Mesenchymal stem cell (in vitro differentiated cells and primary cell): ENCODE measurements at regions not wholly inside any gene's neighbourhood (a gene's known extent, or its start where the extent isn't known, plus 50 kb on each side); places are given as distances from the start of the nearest gene placed in this dataset.

Source experiments
- DNase-seq: peaks from one replicate; pipeline ENCODE4 v3.0.0-alpha.2; 2013
- H2AFZ ChIP-seq: one replicate; pipeline ENCODE4 v1.6.1; 2013; ENCODE audit warnings: low read depth, mild to moderate bottlenecking, control low read depth, inconsistent platforms, low read length, moderate library complexity
- H2AK5ac ChIP-seq: 2 replicates; pipeline ENCODE4 v1.6.1; 2013; ENCODE audit warnings: low read length, moderate library complexity, mild to moderate bottlenecking, inconsistent platforms; ENCODE audit not compliant: severe bottlenecking
- H2BK120ac ChIP-seq: one replicate; pipeline ENCODE4 v1.6.1; 2013; ENCODE audit warnings: low read depth, mild to moderate bottlenecking, inconsistent platforms, low read length, moderate library complexity
- H2BK12ac ChIP-seq, 2 experiments: one replicate each; pipeline ENCODE4 v1.6.1; 2013; ENCODE audit warnings: inconsistent platforms in 2 of 2, low read length in 2 of 2, mild to moderate bottlenecking in 2 of 2, moderate library complexity in 2 of 2, control low read depth in 1 of 2
- H2BK15ac ChIP-seq: one replicate; pipeline ENCODE4 v1.6.1; 2013; ENCODE audit warnings: mild to moderate bottlenecking, low read depth, inconsistent platforms; ENCODE audit not compliant: poor library complexity, severe bottlenecking
- H2BK5ac ChIP-seq: 2 replicates; pipeline ENCODE4 v1.6.1; 2013; ENCODE audit warnings: low read depth, mild to moderate bottlenecking, low read length, control low read depth, inconsistent platforms; ENCODE audit not compliant: poor library complexity, severe bottlenecking
- H3K14ac ChIP-seq, 2 experiments: one replicate each; pipeline ENCODE4 v1.6.1; 2013; ENCODE audit warnings: inconsistent platforms in 2 of 2, low read length in 2 of 2, control low read depth in 1 of 2, mild to moderate bottlenecking in 1 of 2, moderate library complexity in 1 of 2
- H3K18ac ChIP-seq, 2 experiments: one replicate each; pipeline ENCODE4 v1.6.1; 2013; ENCODE audit warnings: inconsistent platforms in 2 of 2, low read length in 2 of 2, control low read depth in 1 of 2, low read depth in 1 of 2, mild to moderate bottlenecking in 1 of 2
- H3K23ac ChIP-seq, 2 experiments: one replicate each; pipeline ENCODE4 v1.6.1; 2013; ENCODE audit warnings: inconsistent platforms in 2 of 2, low read length in 2 of 2, mild to moderate bottlenecking in 2 of 2, moderate library complexity in 2 of 2, control low read depth in 1 of 2
- H3K27ac ChIP-seq: 2 replicates; pipeline ENCODE4 v1.5.1; 2013; ENCODE audit warnings: mild to moderate bottlenecking, moderate library complexity, low read length, control low read depth, inconsistent platforms; ENCODE audit not compliant: poor library complexity, severe bottlenecking
- H3K27me3 ChIP-seq, 2 experiments: 2 replicates each; pipeline versions ENCODE4 v1.6.1 to v1.7.0; 2013; ENCODE audit warnings: low read length in 2 of 2, mild to moderate bottlenecking in 2 of 2, moderate library complexity in 2 of 2, control low read depth in 1 of 2, inconsistent platforms in 1 of 2; ENCODE audit not compliant: control insufficient read depth in 1 of 2, insufficient read depth in 1 of 2
- H3K36me3 ChIP-seq, 2 experiments: 2 replicates each; pipeline versions ENCODE4 v1.6.1 to v1.7.0; 2013; ENCODE audit warnings: low read length in 2 of 2, control low read depth in 1 of 2, inconsistent platforms in 1 of 2, low read depth in 1 of 2, mild to moderate bottlenecking in 1 of 2; ENCODE audit not compliant: insufficient read depth in 2 of 2, control insufficient read depth in 1 of 2
- H3K4ac ChIP-seq, 2 experiments: one replicate each; pipeline ENCODE4 v1.6.1; 2013; ENCODE audit warnings: inconsistent platforms in 2 of 2, low read length in 2 of 2, mild to moderate bottlenecking in 2 of 2, moderate library complexity in 2 of 2, control low read depth in 1 of 2, low read depth in 1 of 2
- H3K4me1 ChIP-seq: 2 replicates; pipeline ENCODE4 v1.6.1; 2013; ENCODE audit warnings: low read depth, low read length, control low read depth; ENCODE audit not compliant: control insufficient read depth, insufficient read depth
- H3K4me2 ChIP-seq: 2 replicates; pipeline ENCODE4 v1.6.1; 2013; ENCODE audit warnings: low read length, mild to moderate bottlenecking, inconsistent platforms; ENCODE audit not compliant: poor library complexity, severe bottlenecking
- H3K4me3 ChIP-seq, 2 experiments: 2 replicates each; pipeline versions ENCODE4 v1.5.1 to v1.7.0; 2013; ENCODE audit warnings: low read length in 2 of 2, mild to moderate bottlenecking in 2 of 2, control low read depth in 1 of 2, low read depth in 1 of 2; ENCODE audit not compliant: insufficient read depth in 1 of 2
- H3K79me1 ChIP-seq: replicated peaks from 2 replicates; pipeline ENCODE4 v1.6.1; 2013; ENCODE audit warnings: mild to moderate bottlenecking, control low read depth, low read length, inconsistent platforms; ENCODE audit not compliant: poor library complexity, severe bottlenecking
- H3K9ac ChIP-seq: 2 replicates; pipeline ENCODE4 v1.7.0; 2013; ENCODE audit warnings: mild to moderate bottlenecking, low read length, moderate library complexity
- H3K9me3 ChIP-seq: 2 replicates; pipeline ENCODE4 v1.7.0; 2013; ENCODE audit warnings: mild to moderate bottlenecking, low read length; ENCODE audit not compliant: control insufficient read depth
- H4K8ac ChIP-seq: one replicate; pipeline ENCODE4 v1.6.1; 2013; ENCODE audit warnings: inconsistent platforms, mild to moderate bottlenecking, low read length, moderate library complexity
- H4K91ac ChIP-seq: one replicate; pipeline ENCODE4 v1.6.1; 2013; ENCODE audit warnings: mild to moderate bottlenecking, low read length, inconsistent platforms
- WGBS: methylation state at CpG from one replicate; pipeline ENCODE4 v1.1.7; 2013; ENCODE audit warnings: mixed read lengths; 5-methylcytosine and 5-hydroxymethylcytosine counted together

- Histone ChIP-seq H2BK120ac (no peak overlapping the region), H2BK12ac (no peak overlapping the region), H2AK5ac (no peak overlapping the region), H3K4ac (no peak overlapping the region), H2BK15ac (no peak overlapping the region), H4K8ac (no peak overlapping the region), H2BK5ac (no peak overlapping the region), H3K27me3 (no peaks in the 10 kb centered on the region), H3K9ac (no peak overlapping the region), H2AFZ (no peak overlapping the region), H3K9me3 (peaks cover 12% of the 10 kb centered on the region), H3K4me1 (no peaks in the 10 kb centered on the region), H3K18ac (no peak overlapping the region), H4K91ac (no peak overlapping the region), H3K4me2 (no peak overlapping the region), H3K4me3 (no peak overlapping the region), H3K27ac (no peak overlapping the region), H3K79me1 (no peaks in the 10 kb centered on the region), H3K36me3 (no peaks in the 10 kb centered on the region), H3K14ac (no peak overlapping the region), H3K23ac (no peak overlapping the region)
- 75% methylated on average over 3 of the region's 3 CpGs for WGBS
- no peak for DNase-seq
Measured at GRCh38 chr12:126033751-126034150, 968.5 kb downstream of the AACS start.

GRCh38 chr12:126036348-126036747 is 971.1 kb downstream of the AACS start:
- Histone ChIP-seq H3K4me3 (no peak overlapping the region), H2BK12ac (no peak overlapping the region), H2BK5ac (no peak overlapping the region), H4K8ac (no peak overlapping the region), H3K27me3 (no peaks in the 10 kb centered on the region), H3K9ac (no peak overlapping the region), H3K4me1 (no peaks in the 10 kb centered on the region), H2BK120ac (no peak overlapping the region), H2BK15ac (no peak overlapping the region), H3K79me1 (no peaks in the 10 kb centered on the region), H3K14ac (no peak overlapping the region), H2AK5ac (no peak overlapping the region), H3K27ac (no peak overlapping the region), H4K91ac (no peak overlapping the region), H3K18ac (no peak overlapping the region), H2AFZ (no peak overlapping the region), H3K4me2 (no peak overlapping the region), H3K9me3 (peaks cover 13% of the 10 kb centered on the region), H3K36me3 (no peaks in the 10 kb centered on the region), H3K23ac (no peak overlapping the region), H3K4ac (no peak overlapping the region)
- DNase-seq, result no peak

- Histone ChIP-seq H3K4ac (no peak overlapping the region), H3K4me3 (no peak overlapping the region), H2BK5ac (no peak overlapping the region), H3K23ac (no peak overlapping the region), H4K91ac (no peak overlapping the region), H2BK15ac (no peak overlapping the region), H3K4me1 (no peaks in the 10 kb centered on the region), H3K4me2 (no peak overlapping the region), H3K9ac (no peak overlapping the region), H2BK12ac (no peak overlapping the region), H2BK120ac (no peak overlapping the region), H3K27me3 (no peaks in the 10 kb centered on the region), H3K79me1 (no peaks in the 10 kb centered on the region), H3K9me3 (peaks cover 18% of the 10 kb centered on the region), H3K14ac (no peak overlapping the region), H4K8ac (no peak overlapping the region), H2AFZ (no peak overlapping the region), H2AK5ac (no peak overlapping the region), H3K18ac (no peak overlapping the region), H3K27ac (no peak overlapping the region), H3K36me3 (no peaks in the 10 kb centered on the region)
- DNase-seq, result no peak
- 31% methylated on average over 1 of the region's 1 CpG for WGBS
Measured at GRCh38 chr12:126038434-126038833, 973.2 kb downstream of the AACS start.

- no peak overlapping the region for H3K4me2 ChIP-seq
- DNase-seq, result no peak
- H3K4me1 ChIP-seq, result no peaks in the 10 kb centered on the region
- H3K9ac ChIP-seq, result no peak overlapping the region
- no peaks in the 10 kb centered on the region for H3K36me3 ChIP-seq
- H3K27me3 ChIP-seq, result no peaks in the 10 kb centered on the region
- H4K91ac ChIP-seq, result no peak overlapping the region
- no peak overlapping the region for H3K18ac ChIP-seq
- no peaks in the 10 kb centered on the region for H3K79me1 ChIP-seq
- no peak overlapping the region for H2BK15ac ChIP-seq
- no peak overlapping the region for H2AK5ac ChIP-seq
- H3K23ac ChIP-seq, result no peak overlapping the region
- H4K8ac ChIP-seq, result no peak overlapping the region
- H3K27ac ChIP-seq, result no peak overlapping the region
- H3K4me3 ChIP-seq, result no peak overlapping the region
- H2BK120ac ChIP-seq, result no peak overlapping the region
- no peak overlapping the region for H3K14ac ChIP-seq
- no peak overlapping the region for H2BK12ac ChIP-seq
- WGBS, result 69% methylated on average over 5 of the region's 5 CpGs
- peaks cover 16% of the 10 kb centered on the region for H3K9me3 ChIP-seq
- no peak overlapping the region for H3K4ac ChIP-seq
- no peak overlapping the region for H2AFZ ChIP-seq
- no peak overlapping the region for H2BK5ac ChIP-seq
Measured at GRCh38 chr12:126040307-126040706, 975.1 kb downstream of the AACS start.
